ENCODE measurements at regions not wholly inside any gene's neighbourhood (a gene's known extent, or its start where the extent isn't known, plus 50 kb on each side); places are given as distances from the start of the nearest gene placed in this dataset.

DNA sequence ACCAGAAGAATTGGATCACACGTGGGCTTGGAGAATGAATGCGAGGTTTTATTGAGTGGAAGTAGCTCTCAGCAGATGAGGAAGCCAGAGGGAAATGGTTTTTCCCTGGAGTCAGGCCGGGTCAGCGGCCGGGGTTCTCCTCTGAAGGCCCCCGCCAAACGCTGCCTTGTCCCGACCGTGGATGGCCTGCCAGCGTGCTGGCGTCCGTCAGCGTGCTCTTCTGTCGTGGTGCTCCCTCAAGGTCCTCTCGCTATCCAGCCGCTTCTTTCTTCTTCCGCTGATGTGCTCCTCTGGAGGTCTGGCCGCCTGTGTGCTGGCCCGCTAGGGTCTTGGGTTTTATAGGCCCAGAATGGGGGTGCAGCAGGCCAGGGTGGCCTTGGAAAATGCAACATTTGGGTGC lies 632.2 kb downstream of the TRAM1L1 start:
- TF ChIP-seq, protein P1, sequence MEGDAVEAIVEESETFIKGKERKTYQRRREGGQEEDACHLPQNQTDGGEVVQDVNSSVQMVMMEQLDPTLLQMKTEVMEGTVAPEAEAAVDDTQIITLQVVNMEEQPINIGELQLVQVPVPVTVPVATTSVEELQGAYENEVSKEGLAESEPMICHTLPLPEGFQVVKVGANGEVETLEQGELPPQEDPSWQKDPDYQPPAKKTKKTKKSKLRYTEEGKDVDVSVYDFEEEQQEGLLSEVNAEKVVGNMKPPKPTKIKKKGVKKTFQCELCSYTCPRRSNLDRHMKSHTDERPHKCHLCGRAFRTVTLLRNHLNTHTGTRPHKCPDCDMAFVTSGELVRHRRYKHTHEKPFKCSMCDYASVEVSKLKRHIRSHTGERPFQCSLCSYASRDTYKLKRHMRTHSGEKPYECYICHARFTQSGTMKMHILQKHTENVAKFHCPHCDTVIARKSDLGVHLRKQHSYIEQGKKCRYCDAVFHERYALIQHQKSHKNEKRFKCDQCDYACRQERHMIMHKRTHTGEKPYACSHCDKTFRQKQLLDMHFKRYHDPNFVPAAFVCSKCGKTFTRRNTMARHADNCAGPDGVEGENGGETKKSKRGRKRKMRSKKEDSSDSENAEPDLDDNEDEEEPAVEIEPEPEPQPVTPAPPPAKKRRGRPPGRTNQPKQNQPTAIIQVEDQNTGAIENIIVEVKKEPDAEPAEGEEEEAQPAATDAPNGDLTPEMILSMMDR (conservative IDR thresholded peaks at IDR 0.05; ENCODE audit: low read depth, low read length), result no peak
- no peak for TF ChIP-seq POLR2A (IDR thresholded peaks at IDR 0.05; ENCODE audit: low read depth, low read length)
- TF ChIP-seq CEBPB (IDR thresholded peaks at IDR 0.05; ENCODE audit: low read depth, low read length), result no peak
- no peak for TF ChIP-seq MAFK (IDR thresholded peaks at IDR 0.05; ENCODE audit: low read depth, low read length)
- TF ChIP-seq RFX5 (IDR thresholded peaks at IDR 0.05; ENCODE audit: low read depth, low read length), result no peak
- TF ChIP-seq, protein P2, sequence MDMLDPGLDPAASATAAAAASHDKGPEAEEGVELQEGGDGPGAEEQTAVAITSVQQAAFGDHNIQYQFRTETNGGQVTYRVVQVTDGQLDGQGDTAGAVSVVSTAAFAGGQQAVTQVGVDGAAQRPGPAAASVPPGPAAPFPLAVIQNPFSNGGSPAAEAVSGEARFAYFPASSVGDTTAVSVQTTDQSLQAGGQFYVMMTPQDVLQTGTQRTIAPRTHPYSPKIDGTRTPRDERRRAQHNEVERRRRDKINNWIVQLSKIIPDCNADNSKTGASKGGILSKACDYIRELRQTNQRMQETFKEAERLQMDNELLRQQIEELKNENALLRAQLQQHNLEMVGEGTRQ (IDR thresholded peaks at IDR 0.05; ENCODE audit: low read depth, low read length), result no peak
- no peak for TF ChIP-seq NFE2L2 (IDR thresholded peaks at IDR 0.05; ENCODE audit: low read depth, low read length)
- TF ChIP-seq, protein P3, sequence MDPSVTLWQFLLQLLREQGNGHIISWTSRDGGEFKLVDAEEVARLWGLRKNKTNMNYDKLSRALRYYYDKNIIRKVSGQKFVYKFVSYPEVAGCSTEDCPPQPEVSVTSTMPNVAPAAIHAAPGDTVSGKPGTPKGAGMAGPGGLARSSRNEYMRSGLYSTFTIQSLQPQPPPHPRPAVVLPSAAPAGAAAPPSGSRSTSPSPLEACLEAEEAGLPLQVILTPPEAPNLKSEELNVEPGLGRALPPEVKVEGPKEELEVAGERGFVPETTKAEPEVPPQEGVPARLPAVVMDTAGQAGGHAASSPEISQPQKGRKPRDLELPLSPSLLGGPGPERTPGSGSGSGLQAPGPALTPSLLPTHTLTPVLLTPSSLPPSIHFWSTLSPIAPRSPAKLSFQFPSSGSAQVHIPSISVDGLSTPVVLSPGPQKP (IDR thresholded peaks at IDR 0.05; ENCODE audit: borderline replicate concordance, low read depth, low read length), result no peak
- TF ChIP-seq RAD21 (IDR thresholded peaks at IDR 0.05; ENCODE audit: low read length), result no peak
- no peak for TF ChIP-seq BHLHE40 (IDR thresholded peaks at IDR 0.05; ENCODE audit: low read depth, low read length)
- TF ChIP-seq FOS (IDR thresholded peaks at IDR 0.05; ENCODE audit: low read depth, low read length), result no peak
- no peak for TF ChIP-seq MXI1 (IDR thresholded peaks at IDR 0.05; ENCODE audit: borderline replicate concordance, low read depth, low read length)
- TF ChIP-seq RCOR1 (IDR thresholded peaks at IDR 0.05; ENCODE audit: insufficient replicate concordance, low read length), result no peak

All from IMR-90 (cell line).